HG03571 (cell line): ENCODE measurements at regions not wholly inside any gene's neighbourhood (a gene's known extent, or its start where the extent isn't known, plus 50 kb on each side); places are given as distances from the start of the nearest gene placed in this dataset.

Experiments used
- ATAC-seq: cut with Tn5 transposase; IDR thresholded peaks from one replicate; pipeline ENCODE4 v1.9.1; 2021; ENCODE audit not compliant: unreplicated experiment

DNA sequence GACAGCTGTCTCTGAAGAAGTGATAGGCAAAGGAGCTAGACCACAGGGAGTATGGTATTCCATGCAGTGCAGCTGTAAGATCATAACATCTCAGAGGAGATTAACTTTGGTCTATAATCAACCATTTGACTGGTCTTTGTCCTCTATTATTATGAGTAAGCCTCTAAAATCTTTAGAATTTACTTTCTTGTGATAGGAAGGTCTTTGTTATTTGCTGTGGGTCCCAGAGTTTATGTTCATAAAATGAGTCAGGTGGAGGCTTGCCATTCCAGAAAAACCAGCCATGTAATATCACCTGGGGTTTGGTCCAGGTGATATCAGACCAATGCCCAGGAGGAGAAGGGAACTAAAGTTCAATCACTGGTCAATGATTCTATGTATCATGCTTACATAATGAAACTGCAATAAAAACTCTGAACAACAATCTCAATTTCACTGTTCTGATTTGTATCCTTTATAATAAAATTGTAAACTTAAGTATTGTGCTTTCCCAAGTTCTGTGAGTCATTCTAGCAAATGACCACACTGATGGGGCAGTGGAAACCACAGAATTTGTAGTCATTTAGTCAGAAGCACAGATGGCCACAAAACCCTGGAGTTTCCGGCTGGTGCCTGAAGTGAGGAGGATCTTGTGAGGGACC, 239.6 kb upstream of the TRAM1L1 start:
- ATAC-seq: no peak

DNA sequence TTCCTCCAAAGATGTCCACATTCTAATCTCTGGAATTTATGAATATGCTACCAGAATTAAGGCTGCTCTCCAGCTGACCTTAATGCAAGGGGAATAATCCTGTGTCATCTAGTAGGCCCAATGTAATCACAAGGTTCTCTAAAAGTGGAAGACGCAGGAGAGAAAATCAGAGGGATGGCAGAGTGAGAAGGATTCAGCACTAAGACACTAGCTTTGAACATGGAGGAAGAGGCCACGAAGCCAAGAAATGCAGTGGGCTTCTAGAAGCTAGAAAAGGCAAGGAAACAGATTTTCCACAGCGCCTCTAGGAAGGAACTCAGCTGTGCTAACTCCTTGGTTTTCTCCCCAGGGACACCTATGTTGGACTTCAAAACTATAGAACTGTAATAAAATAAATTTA, 240.7 kb upstream of the TRAM1L1 start:
- no peak for ATAC-seq

DNA sequence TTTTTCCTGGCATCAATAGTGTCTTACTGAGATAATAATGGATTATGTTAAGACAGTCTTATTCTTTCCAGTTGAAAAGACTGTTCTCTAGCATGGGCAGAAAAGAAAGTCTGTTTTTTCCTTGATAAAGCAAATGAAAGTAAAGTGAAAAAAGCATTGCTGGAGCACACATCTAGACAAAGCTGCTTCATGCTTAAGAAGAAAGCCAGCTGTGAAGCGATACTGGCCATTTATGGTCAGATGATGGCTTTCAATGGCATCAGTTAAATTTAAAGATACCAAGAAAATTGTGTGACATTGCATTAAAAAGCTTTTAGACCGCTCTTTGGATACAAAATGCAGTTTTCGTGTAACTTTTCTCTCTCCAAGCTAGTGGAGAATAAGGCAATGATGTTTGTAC, 242.1 kb upstream of the TRAM1L1 start:
- ATAC-seq: no peak

DNA sequence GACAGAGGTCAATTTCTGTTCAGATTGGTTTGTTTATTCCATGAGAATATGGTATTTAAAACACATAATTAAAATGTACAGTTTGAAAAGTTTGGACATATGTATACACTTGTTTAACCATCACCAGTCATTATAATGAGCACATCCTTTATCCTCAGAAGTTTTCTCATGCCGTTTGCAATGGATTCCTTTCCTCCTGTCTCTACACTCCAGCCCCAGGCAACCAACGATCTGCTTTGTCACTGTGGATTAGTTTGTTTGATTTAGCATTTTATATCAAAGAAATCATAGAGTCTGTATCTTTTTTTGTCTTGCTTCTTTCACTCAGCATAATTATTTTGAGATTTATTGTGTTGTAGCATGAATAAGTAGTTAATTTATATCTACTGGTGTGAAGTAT, 243.0 kb upstream of the TRAM1L1 start:
- no peak for ATAC-seq

DNA sequence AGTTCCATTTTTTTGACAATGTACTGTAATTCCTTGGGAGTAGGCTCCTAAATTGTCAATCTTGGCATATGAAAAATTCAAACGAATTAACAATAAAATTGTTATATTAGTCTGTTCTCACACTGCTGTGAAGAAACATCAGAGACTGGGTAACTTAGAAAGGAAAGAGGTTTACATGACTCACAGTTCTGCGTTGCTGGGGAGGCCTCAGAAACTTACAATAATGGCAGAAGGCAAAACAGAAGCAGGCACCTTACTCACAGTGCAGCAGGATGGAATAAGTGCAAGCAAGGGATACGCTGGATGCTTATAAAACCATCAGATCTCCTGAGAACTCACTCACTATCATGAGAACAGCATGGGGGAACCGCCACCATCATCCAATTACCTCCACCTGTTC, 246.4 kb upstream of the TRAM1L1 start:
- ATAC-seq: no peak

DNA sequence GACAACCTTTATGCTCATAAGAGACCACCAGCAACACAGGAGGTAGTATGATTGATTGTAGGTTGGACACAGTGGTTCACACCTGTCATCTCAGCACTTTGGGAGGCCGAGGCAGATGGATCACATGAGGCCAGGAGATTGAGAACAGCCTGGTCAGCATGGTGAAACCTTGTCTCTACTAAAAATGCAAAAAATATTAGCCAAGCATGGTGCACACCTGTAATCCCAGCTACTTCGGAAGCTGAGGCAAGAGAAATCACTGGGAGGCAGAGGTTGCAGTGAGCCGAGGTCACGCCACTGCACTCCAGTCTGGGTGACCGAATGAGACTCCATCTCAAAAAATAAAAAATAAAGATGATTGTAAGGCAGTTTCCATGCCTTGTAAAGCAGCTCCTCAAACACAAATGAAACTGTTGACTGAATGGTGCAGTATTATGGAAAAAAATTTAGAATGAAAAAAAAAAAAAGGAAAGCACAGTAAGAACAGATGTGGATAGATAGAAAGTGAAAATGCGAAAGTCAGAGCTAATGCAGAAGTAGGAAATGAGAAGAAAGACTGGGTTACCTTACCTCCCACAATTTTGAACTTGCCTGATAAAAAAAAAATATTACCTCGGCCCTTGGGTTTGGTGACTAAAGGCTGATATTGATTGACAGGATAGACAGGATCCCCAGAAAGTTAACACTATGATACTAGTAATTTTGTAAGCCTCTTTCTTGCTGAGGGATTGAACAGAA, 249.2 kb upstream of the TRAM1L1 start:
- no peak for ATAC-seq

DNA sequence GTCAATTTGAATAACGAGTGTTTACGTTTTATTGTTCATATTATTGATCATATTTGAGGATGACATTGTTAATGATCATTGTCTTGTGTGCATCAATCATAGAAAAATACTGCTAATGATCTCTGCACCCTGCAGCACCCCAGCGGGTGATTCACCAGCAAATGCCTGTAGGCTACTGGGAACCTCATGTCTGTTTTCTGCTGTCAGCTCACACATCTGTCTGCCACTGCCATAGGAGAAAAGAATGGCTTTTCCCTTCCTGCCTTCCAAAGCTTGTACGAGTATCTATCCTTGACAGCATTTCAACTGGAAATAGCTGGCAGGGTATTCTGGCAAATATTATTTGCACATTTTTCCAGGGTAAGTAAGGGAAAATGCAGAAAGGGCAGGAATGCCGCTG, 272.1 kb upstream of the TRAM1L1 start:
- ATAC-seq: no peak

DNA sequence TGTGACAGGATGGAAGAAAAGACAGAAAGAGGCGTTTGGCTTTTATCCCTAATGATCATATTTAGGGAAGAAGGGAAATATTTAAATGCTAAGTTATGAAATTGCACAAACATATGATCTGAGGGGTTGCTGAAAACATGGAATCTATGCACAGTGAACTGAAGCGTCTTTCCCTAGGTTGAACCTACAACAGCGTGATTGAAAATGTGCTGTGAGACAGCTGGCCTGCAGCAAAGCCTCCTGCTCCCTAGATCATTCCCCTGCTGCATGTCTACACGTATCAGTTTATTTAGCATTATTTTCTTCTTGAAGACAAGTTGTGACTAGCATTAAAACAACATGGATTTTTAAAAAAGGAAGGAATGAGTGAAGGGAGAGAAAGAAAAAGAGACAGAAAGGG, 272.5 kb upstream of the TRAM1L1 start:
- ATAC-seq: no peak

DNA sequence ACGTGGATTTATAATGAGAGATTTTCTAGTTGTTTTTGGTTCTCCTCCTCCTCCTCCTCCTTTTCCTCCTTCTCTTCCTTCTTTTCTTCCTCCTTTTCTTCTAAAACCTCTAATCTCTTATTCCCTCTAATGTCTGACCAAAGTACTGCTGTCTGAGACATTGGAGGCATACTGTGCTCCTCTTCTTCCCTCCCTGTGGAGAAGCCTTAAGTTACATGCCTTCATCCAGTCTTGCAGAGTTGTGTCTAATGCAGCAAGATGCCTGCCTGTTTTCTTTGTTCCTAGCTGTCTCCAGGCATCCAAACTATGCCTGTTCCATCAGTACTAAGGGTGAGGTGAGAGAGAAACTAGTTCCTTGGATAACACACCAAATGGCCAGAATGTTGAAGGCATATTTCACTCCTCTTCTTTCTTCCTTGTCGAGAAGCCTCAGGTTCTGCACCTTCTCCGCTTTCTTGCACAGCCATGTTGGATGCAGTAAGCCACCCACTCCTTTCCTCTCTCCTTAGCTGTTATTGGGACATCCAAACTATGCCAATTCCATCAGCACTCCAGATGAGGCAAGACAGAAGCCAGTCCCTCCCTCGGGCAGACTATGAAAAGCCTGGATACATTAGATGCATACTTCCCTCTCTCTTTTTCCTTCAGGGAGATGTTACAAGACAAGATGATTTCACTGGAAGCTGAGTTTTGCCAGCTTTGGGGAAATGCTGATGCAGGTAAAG, 285.7 kb upstream of the TRAM1L1 start:
- ATAC-seq: no peak

DNA sequence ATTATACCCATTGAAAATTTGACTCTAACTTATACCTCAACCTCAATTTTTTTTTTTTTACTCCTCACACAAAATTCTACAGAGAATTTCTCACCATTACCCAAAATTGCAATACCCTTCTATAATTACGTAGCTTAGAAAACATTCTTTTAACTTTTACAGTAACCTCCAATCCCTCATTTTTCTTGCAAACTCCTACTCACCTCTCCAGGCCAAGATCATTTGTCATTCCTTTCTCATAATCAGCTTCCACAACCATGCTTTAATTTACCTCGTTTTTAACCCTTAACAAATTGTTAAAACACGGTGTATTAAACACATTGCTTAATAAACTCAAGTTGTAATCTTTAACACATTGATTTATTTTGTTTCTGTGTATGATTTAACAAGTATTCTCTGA, 289.7 kb upstream of the TRAM1L1 start:
- no peak for ATAC-seq

DNA sequence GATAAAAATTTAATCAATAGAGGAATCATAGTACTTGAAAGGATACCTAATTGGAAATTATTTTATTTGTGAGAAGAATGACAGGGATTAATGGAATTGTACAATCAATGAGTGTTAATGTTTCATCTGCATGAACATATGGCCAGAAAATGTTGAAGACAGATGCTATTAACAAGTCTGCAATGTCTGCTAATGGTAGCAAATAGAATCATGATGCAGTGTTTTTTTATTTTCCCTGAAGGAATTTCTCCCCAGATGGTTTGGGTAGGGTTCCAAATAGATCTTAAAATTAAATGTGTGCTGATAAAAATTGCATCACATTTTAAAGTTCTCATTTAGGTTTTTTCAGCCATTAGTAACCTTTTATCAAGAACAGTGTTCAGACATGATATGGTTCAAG, 291.3 kb upstream of the TRAM1L1 start:
- ATAC-seq: no peak

DNA sequence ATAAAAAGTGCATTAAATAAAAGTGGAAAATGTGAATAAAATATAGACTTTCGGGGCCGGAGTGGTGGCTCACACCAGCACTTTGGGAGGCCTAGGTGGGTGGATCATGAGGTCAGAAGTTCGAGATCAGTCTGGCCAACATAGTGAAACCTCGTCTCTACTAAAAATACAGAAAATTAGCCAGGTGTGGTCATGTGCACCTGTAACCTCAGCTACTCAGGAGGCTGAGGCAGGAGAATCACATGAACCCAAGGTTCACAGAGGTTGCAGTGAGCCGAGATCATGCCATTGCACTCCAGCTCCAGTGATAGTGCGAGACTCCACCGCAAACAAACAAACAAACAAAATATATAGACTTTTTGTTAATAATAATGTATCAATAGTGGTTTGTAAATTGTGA, 293.6 kb upstream of the TRAM1L1 start:
- ATAC-seq: no peak

DNA sequence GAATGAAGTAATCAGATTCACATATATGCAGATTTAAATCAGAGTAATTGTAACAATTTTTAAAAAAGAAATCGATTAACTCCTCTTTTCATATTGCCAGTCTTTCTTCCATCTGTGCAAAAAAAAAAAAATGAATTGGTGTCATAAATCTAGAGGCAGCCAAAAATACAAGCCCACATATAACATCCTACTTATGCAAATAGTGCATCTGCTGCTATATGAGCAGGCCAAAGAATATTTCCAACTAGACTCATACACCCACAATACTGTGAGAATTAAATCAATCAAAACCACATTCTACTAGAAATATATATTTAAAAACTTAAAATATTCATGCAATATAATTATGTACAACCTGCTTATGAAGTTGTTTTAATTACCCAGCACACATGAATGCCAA, 298.1 kb upstream of the TRAM1L1 start:
- no peak for ATAC-seq

DNA sequence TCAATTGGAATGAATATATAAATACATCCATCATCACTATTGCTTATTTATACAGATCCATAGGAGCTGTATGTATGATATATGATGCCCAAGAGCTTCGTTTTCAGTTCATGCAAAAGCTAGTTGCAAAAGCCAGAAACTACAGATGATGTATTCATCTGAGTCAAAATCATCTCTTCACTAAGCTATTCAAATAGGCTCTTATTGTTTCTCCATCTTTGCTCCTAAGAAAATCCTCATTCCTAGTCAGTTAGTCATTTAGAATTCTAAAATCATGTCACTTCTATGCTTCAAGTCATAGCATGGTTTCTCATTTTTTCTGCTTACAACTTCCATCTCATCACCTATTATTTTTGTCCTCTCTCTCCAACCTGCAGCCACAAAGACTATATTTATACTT, 300.1 kb upstream of the TRAM1L1 start:
- no peak for ATAC-seq

DNA sequence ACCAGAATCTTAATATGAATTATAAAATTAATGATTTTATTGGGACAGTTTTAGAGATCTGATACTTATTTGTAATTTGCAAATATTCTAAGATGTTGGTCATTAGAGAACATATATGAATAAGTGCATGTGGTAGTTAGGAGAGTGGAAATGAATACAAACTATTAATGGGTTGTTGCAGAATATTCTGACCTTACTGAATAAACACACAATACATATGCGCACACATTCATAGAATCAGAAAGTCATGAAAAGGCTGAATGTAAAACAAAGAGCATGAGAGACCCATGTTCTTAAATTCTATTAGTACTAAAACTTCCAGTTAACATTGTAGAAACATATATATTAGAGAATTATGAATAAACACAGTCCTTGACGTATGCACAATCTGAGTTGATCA, 301.7 kb upstream of the TRAM1L1 start:
- ATAC-seq: no peak

DNA sequence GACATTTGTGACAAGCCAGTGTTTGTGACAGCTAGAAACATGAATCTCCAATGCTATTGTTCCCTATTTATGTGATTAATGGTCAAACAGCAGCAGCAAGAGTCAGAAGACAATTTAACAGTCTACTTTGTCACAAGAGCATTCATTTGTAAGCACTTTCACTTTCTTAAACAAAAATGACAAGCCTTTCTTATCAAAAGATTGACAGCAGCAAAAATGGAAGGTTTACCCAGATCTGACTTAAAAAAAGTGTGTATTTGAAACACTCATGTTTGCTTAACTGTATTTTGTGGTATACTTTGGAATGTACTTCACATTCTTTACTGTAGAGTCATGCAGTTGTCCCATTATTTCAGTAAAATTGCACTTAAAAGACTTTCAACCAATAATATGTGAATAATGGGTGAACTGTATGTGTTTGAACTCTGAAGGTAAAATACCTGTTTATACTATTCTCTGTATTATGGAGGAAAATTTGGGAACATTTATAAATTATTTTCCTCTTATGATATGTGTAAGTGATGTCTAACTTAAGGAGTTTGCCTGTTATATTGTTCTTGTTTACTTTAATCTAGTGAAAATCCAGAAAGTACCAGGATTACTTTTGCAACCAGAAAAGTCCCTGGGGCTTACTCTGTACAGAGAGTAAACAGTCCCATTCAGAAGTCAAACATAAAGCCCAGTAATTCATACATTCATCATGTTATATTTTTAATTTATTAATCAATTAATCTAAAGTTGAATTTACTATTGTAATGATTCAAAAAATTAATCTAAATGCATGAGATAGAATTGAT, 314.9 kb upstream of the TRAM1L1 start:
- no peak for ATAC-seq

DNA sequence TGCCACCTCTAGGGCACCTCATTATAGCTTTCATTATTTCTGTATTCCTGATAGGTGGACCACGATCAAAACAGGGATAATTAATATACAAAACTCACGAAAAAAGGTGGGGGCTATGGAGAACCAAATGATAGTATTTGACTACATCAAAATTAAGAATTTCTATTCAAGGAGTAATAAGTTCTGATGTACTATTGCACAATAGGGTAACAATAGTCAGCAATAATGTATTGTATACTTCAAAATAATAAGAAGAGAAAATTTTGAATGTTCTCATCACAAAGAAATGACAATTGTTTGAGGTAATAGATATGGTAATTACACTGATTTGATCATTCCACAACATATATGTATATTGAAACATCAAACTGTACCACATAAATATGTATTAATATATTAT, 327.3 kb upstream of the TRAM1L1 start:
- no peak for ATAC-seq

DNA sequence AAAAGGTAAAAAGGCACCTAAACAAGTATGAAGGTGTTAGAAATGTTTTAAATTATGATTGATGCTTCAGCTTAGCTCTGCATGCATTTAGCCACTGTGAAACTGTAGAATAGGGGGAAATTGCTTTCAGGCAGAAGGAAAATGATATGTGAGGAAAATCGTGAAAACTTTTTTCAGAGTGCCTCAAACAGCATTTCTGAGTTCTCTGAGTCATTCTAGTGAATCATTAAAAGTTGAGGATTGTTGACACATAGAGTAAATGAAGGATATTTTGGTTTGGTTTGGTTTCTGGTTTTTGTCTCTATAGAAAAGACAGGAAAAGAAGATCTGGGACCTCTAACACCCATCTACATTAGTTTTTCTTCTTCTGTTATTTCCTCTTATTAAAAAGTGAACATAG, 332.5 kb upstream of the TRAM1L1 start:
- ATAC-seq: no peak

DNA sequence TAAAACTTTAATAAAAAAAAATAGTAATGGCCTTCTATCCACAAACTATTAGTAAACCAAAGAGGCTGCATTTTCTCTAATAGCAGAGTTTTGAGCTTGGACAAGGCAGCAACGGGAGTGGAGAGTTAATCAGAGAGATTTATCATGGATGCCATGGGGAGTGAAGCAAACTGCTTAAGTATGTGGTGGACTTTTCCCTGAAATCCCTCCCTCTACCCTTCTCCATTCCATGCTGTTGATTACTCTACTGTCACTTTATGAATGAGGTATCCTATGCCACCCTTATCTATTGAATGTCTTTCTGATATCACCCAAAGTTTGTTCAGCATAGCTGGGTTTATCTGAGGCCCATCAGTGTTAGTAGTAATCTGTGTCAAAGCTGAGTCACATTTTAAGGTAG, 335.6 kb upstream of the TRAM1L1 start:
- no peak for ATAC-seq

DNA sequence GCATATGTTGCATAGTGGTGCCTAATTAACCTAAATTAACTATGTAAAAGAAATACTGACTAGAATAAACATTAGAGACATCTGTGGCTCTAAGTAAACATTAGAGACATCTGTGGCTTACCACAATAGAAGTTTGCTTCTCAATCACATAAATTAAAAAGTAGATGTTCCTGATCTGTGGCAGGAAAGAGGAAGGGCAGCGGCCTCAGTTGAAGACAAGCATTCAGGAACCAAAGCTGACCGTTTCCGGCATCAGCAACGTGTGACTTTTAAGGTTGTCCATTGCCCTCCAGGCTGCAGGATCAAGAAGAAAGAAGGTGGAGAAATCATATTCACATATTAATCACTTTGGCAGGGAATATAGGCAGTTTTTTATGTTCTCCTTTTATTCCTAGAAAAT, 336.3 kb upstream of the TRAM1L1 start:
- no peak for ATAC-seq

DNA sequence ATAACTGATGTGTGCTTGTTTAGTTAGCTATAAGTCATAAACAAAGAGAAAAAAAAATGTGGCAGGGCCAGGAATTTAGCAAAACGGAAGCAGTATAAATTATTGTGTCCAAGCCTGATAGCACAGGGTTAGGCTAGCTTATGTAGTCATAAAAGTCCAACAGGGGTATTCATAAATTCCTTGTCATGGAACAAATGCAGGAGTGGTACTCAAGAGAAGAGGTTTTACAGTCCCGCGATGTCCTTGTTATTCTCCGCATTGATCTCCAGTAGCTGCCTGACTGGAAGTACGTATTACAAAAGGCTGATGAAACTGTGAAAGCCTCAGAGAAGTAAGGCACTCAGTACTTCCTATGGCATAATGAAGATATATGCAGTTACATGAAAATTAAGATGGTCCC, 336.9 kb upstream of the TRAM1L1 start:
- ATAC-seq: no peak

DNA sequence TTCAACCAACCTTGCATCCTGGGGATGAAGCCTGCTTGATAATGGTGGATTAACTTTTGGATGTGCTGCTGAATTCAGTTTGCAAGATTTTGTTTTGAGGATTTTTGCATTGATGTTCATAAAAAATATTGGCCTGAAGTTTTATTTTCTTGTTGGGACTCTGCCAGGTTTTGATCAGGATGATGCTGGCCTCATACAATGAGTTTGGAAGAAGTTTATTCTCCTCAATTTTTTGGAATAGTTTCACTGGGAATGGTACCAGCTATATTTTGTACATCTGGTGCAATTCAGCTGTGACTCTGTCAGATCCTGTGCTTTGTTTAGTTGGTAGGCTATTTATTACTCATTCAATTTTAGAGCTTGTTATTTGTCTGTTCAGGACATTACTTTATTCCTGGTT, 340.3 kb upstream of the TRAM1L1 start:
- ATAC-seq: no peak
